ENCODE measurements at regions not wholly inside any gene's neighbourhood (a gene's known extent, or its start where the extent isn't known, plus 50 kb on each side); places are given as distances from the start of the nearest gene placed in this dataset.

DNA sequence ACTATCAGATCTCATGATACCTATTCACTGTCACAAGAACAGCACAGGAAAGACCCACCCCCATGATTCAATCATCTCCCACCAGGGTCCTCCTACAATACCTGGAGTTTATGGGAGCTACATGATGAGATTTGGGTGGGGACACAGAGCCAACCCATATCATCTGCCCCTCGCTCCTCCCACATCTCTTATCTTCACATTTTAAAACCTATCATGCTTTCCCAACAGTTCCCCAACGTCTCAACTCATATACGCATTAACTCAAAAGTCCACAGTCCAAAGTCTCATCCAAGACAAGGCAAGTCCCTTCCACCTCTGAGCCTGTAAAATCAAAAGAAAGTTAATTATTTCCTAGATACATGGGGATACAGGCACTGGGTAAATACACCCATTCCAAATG is 1185.2 kb downstream of the PCDH7 start:
- no peak overlapping the region for H3K4me3 ChIP-seq (ENCODE audit: low read length)
- no peak for DNase-seq (ENCODE audit: low read depth)
- TF ChIP-seq, protein P1, sequence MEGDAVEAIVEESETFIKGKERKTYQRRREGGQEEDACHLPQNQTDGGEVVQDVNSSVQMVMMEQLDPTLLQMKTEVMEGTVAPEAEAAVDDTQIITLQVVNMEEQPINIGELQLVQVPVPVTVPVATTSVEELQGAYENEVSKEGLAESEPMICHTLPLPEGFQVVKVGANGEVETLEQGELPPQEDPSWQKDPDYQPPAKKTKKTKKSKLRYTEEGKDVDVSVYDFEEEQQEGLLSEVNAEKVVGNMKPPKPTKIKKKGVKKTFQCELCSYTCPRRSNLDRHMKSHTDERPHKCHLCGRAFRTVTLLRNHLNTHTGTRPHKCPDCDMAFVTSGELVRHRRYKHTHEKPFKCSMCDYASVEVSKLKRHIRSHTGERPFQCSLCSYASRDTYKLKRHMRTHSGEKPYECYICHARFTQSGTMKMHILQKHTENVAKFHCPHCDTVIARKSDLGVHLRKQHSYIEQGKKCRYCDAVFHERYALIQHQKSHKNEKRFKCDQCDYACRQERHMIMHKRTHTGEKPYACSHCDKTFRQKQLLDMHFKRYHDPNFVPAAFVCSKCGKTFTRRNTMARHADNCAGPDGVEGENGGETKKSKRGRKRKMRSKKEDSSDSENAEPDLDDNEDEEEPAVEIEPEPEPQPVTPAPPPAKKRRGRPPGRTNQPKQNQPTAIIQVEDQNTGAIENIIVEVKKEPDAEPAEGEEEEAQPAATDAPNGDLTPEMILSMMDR (conservative IDR thresholded peaks at IDR 0.05; ENCODE audit: low read depth, low read length): no peak

DNA sequence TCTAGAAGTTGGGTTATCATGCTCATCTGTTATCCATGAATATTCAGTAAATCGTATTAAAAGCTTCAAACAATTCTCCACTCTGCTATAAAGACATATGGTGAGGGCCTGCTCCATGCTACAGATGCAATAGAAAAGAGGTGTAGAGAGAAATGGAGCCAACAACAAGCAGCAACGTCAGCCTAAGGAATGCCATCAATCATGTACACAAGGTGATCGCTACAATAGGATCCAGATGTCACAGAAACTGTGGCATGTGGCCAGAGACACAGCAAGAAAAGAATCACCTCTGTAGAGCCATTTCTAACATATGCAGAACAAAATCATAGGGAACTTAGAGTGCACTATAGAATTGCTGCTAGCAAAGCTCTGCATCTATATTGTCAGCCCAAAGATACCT is 1188.1 kb downstream of the PCDH7 start:
- TF ChIP-seq, protein P1 (conservative IDR thresholded peaks at IDR 0.05; ENCODE audit: low read depth, low read length): no peak
- DNase-seq (ENCODE audit: low read depth): no peak
- no peak overlapping the region for H3K4me3 ChIP-seq (ENCODE audit: low read length)

DNA sequence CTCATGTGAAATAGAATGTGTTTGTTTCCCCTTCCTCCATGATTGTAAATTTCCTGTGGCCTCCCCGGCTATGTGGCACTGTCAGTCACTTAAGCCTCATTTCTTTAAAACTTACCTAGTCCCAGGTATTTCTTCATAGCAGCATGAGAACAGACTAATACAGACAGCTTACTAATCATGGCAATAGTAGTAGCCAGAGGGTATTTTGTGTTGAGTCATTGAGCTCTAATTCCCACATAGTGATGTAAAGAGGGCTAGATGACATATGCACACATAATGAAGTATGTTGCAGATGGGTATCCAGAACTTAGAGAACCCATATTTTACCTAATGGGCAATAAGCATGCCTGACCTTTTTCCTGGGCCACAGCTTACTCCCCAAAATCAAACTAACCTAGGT is 1197.2 kb downstream of the PCDH7 start:
- DNase-seq (ENCODE audit: low read depth): no peak
- H3K4me3 ChIP-seq (ENCODE audit: low read length): no peak overlapping the region
- TF ChIP-seq, protein P1 (conservative IDR thresholded peaks at IDR 0.05; ENCODE audit: low read depth, low read length): no peak

DNA sequence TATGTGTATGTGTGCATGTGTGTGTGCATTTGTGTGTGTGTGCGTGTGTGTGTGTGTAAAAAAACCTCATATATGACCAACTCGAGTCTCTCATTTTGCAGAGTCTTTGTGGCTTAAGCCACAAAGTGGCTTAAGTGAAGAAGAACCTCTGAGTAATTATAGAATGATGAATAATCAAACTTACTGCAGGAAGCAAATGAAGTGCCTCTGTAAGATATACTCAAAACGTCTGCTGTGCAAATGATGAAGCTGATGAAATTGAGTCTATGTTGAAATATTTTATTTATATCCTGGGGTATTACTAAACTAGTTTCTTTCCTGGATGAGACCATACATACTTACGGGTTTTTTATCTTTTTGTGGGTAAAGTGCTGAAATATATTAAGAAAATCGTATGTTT is 1198.7 kb downstream of the PCDH7 start:
- H3K4me3 ChIP-seq (ENCODE audit: low read length): no peak overlapping the region
- no peak for DNase-seq (ENCODE audit: low read depth)

DNA sequence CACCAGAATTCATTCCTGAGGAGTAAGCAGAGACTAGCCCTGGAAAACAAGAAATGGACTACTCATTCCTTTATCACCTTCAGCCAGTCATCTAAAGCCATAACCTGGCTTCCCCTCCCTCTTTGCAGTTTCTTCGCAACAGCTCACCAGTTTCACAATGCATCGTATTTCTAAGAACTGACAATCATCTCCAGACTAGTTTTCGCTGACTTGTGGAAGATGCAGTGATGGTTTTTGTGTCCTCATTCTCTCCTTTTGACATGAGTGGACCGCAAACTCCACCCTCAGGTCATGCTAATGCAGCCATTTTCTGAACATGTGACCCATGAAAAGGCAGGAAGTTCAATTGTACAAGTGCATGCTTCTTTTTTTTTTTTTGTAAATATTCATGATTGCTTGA is 1203.5 kb downstream of the PCDH7 start:
- TF ChIP-seq, protein P1 (conservative IDR thresholded peaks at IDR 0.05; ENCODE audit: low read depth, low read length): no peak
- DNase-seq (ENCODE audit: low read depth): no peak
- H3K4me3 ChIP-seq (ENCODE audit: low read length): no peak overlapping the region

More for the DNA sequence above, 1198.7 kb downstream of the PCDH7 start:
- TF ChIP-seq, protein P1 (conservative IDR thresholded peaks at IDR 0.05; ENCODE audit: low read depth, low read length): no peak

DNA sequence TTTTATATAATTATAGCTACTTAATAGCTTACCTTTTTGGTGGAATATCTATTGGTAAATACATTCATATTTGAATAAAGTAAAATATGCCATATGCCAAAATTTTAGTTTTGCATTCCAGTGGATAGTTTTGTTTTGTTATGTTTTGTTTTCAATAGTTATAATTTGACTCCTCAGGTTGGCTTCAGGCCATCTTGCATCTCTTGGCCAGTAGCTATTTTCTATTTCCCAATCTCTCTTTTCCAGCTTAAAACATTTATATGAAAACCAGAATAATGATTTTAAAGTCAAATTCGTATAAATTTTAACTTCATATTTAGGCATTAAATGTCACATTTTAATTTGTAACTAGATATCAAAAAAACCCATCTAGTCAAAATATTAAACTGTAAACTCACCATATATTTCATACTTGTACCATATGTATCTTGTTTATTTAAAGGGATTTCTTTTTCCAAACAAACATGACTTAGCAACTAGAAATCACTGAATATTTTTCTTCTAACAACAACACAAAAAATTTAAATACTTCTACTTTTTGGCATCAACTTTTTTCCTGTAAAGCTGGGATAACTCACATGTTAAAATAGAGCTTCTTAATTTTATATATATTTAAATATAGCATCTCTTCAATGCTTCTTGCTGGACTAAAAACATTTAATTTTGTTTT is 1209.6 kb downstream of the PCDH7 start:
- TF ChIP-seq, protein P1 (conservative IDR thresholded peaks at IDR 0.05; ENCODE audit: low read depth, low read length): no peak
- DNase-seq (ENCODE audit: low read depth): no peak
- H3K4me3 ChIP-seq (ENCODE audit: low read length): no peak overlapping the region

DNA sequence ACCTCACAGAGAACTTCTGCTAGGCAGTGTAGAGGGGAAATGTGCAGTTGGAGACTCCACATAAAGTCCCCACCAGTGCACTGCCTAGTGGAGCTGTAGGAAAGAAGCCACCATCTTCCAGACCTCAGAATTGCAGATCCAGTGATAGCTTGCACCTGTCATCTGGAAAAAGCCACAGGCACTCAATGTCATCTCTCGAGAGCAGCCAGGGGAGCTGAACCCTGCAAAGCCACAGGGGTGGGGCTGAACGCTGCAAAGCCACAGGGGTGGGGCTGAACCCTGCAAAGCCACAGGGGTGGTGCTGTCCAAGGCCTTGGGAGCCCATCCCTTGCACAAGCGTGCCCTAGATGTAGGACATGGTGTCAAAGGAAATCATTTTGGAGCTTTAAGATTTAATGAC is 1226.3 kb downstream of the PCDH7 start:
- TF ChIP-seq, protein P1 (conservative IDR thresholded peaks at IDR 0.05; ENCODE audit: low read depth, low read length): no peak
- no peak overlapping the region for H3K4me3 ChIP-seq (ENCODE audit: low read length)
- no peak for DNase-seq (ENCODE audit: low read depth)

All from retinal pigment epithelial cell (primary cell).